PFSK-1 (cell line): ENCODE measurements at regions not wholly inside any gene's neighbourhood (a gene's known extent, or its start where the extent isn't known, plus 50 kb on each side); places are given as distances from the start of the nearest gene placed in this dataset.

Experiments
- POLR2AphosphoS5 ChIP-seq: IDR thresholded peaks from 2 replicates; pipeline ENCODE4 v1.6.1; 2012; ENCODE audit warnings: low read depth, mild to moderate bottlenecking, control low read depth, low read length, moderate library complexity
- REST ChIP-seq, 2 experiments: IDR thresholded peaks; 2 replicates each; pipeline versions ENCODE4 v1.6.1 to v1.8.0; 2011 to 2012; ENCODE audit warnings: low read depth in 2 of 2, low read length in 2 of 2, control low read depth in 1 of 2, inconsistent platforms in 1 of 2, mild to moderate bottlenecking in 1 of 2, moderate library complexity in 1 of 2; ENCODE audit not compliant: insufficient read depth in 1 of 2
- TAF1 ChIP-seq: IDR thresholded peaks from 2 replicates; pipeline ENCODE4 v1.6.1; 2012; ENCODE audit warnings: low read length, control low read depth, borderline replicate concordance; ENCODE audit not compliant: insufficient read depth

DNA sequence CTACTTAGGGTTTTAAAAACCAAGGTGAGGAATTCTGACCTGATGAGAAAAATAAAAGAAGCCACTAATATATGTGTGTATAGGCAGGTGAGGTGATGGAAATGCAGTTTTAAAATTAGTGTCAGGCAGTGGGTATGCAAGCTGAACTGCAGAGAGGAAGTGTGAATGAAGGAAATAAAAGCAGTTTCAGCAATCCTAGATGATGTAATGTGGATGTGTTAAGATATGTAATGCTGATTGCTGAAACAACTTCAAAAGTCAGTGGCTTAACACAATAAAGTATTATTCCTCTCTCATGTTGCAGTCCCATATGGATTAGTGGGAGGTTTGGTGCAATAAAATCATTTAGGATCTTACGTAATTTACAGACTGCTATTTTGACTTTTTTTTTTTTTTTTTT, 119.9 kb upstream of the ASCC3 start:
- TF ChIP-seq REST (IDR thresholded peaks at IDR 0.05; ENCODE audit: insufficient read depth in 1 of 2, low read depth in 2 of 2, low read length in 2 of 2) (no peak), POLR2AphosphoS5 (no peak), TAF1 (no peak)
